GM13976 (cell line): ENCODE measurements at regions not wholly inside any gene's neighbourhood (a gene's known extent, or its start where the extent isn't known, plus 50 kb on each side); places are given as distances from the start of the nearest gene placed in this dataset.
"Not testable (repeated sequence)": the region's sequence is repeated elsewhere in the genome, so short reads cannot be mapped to it uniquely, and the experiment has no call there.

Experiments
- DNase-seq: peaks from one replicate; pipeline ENCODE4 v3.0.0; 2012; ENCODE audit warnings: low spot score
- CTCF ChIP-seq: IDR thresholded peaks from 2 replicates; pipeline ENCODE4 v1.5.1; 2012; ENCODE audit warnings: borderline replicate concordance, mild to moderate bottlenecking; ENCODE audit not compliant: insufficient read depth; ENCODE audit errors: extremely low read depth, missing control alignments, control extremely low read depth
- in situ Hi-C: fragments of 300-500 bp; cut with MboI; formaldehyde crosslinking; loops from one replicate; pipeline ENCODE4 v1.12.0; 2022; ENCODE audit warnings: low sequenced_read_pairs, mixed read lengths, inconsistent platforms; ENCODE audit not compliant: unreplicated experiment

DNA sequence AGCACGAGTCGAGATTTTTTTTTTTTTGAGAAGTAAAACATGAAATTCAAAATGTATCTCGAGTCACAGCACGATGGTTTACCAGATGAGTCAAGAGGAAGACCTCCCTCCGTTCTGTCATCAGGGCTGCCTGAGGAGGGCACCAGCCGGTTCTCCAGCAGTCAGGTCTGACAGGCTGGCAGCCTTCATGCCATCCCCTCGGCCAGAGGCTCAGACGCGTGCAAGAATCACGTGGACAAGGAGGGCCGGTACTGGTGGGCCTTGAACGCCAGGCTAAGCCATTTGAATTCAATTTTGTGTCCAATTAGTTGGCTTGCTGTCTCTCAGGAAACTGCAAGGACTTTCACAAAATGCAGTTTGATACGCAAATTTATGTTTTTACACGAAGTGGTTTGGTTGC lies 1412.2 kb downstream of the BRD1 start:
- in situ Hi-C loops: no loop called here
- no peak for TF ChIP-seq CTCF
- DNase-seq: no peak

- TF ChIP-seq CTCF: no peak
- in situ Hi-C loops: no loop called here
- DNase-seq: no peak
Observed at GRCh38 chr22:48414651-48415050, 1413.0 kb downstream of the BRD1 start.

DNA sequence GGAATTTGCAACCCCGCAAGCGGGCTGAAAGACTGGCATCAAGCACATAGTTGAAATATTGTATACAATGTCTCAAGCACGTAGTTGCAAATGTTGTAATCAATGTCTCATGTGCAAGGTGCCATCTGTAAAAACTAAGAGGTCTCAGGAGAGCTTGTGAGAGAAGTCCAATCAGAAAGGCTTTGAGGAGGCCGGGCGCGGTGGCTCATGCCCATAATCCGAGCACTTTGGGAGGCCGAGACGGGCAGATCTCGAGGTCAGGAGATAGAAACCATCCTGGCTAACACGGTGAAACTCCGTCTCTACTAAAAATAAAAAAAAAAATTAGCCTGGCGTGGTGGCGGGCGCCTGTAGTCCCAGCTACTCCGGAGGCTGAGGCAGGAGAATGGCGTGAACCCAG lies 1414.7 kb downstream of the BRD1 start:
- DNase-seq, in situ Hi-C loops: not testable (repeated sequence)

DNA sequence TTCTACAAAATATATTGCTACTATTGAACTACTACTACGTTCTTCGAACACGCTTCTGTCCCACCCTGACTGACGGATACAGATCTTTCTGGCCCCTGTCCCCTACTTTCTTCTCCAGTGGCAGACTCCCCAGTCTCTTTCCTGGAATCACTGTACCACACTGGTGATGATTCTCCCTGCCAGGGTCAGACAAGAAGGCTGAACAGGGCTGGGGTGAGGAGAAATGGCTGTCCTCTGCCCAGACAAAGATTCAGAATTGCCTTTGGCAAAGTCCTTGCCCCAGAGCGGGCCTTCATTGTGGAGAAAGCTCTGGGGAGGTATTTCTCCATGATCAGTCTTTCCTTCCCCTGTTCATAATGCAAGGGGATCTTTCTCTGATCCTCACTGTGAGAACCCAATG lies 1417.1 kb downstream of the BRD1 start:
- no peak for TF ChIP-seq CTCF
- no peak for DNase-seq
- in situ Hi-C loops: no loop called here

DNA sequence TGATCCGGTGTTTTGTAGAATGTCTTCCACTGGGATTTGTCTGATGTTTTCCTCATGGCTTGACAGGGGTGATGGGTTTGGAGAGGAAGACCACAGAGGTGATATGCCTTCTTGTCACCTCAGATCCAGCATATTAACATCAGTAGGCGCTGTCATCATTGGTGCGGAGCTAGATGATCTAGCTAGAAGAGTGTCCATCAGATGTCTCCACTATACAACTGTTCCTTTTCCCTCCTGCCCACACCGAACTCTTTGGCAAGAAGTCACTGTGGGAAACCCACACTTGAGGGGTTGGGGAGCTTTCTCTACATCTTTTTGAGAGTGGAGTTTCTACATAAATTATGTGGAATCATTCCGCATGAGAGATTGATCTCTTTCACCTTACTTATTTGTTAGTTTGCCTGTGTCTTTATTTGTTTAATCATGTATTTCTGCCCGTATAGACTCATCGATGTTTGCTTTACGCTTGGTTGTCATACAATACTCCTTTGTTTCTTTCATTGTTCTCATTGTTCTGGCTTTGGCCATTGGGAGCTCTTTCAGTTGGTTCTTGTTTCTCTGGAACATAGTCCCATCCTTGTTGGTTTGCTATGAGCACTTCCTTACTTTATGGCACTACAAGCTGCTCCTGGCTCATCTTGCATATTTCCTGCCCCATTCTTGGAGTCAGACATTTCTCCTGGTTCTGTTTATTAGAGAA lies 1420.3 kb downstream of the BRD1 start:
- in situ Hi-C loops: no loop called here

DNA sequence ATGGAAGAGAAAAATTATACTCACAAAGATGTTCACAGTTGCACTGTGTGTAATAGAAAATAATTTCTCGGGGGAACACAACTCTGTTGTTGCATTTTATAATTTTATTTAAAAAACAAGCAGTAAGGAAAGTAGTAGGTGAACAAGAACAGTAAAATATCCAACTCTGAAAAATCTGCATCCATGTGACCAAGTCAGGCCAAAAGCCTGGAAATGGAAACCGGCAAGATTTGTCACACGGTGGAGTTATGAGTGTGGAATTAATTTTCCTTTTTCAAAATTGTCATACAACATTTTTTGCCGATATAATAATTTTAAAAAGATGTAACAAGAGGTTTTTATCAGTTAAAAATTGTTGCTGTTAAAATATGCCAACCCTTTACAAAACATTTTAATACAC lies 1421.5 kb downstream of the BRD1 start:
- no peak for DNase-seq
- in situ Hi-C loops: no loop called here
- no peak for TF ChIP-seq CTCF

More for the DNA sequence above, 1420.3 kb downstream of the BRD1 start:
- no peak for TF ChIP-seq CTCF
- no peak for DNase-seq

- in situ Hi-C loops: no loop called here
- DNase-seq: no peak
- no peak for TF ChIP-seq CTCF
Observed at GRCh38 chr22:48405741-48406140, 1421.9 kb downstream of the BRD1 start.
